Caco-2 (cell line): ENCODE measurements at regions not wholly inside any gene's neighbourhood (a gene's known extent, or its start where the extent isn't known, plus 50 kb on each side); places are given as distances from the start of the nearest gene placed in this dataset.

ENCODE experiments used
- BruUV-seq: library from RNA; stranded (reverse); fragments of 400-500 nt; replicated peaks from 2 replicates; lab custom pipeline; 2021; lab: Mats Ljungman, UMichigan
- CTCF ChIA-PET: fragments of 300-600 bp; sonication (Branson Sonifier 250); formaldehyde crosslinking; loops from one replicate; lab custom pipeline; 2022; ENCODE audit warnings: antibody characterized with exemption; lab: Charles Lee
- POLR2A ChIA-PET: fragments of 300-600 bp; sonication (Branson Sonifier 250); formaldehyde crosslinking; loops from one replicate; lab custom pipeline; 2022; ENCODE audit warnings: antibody characterized with exemption; lab: Charles Lee
- DNase-seq, 2 experiments: peaks; one replicate each; pipeline versions ENCODE4 v3.0.0 to v3.0.0-alpha.2; 2020 to 2022
- H3K27me3 ChIP-seq: replicated peaks from 2 replicates; pipeline ENCODE4 v1.6.0; 2011; ENCODE audit warnings: low read length; ENCODE audit not compliant: control insufficient read depth, insufficient read depth
- H3K36me3 ChIP-seq: 2 replicates; pipeline ENCODE4 v1.5.1; 2011; ENCODE audit warnings: low read length; ENCODE audit not compliant: control insufficient read depth, insufficient read depth
- H3K4me1 ChIP-seq: fragments of 250-450 bp; sonication (Bioruptor Pico); 2 replicates; pipeline ENCODE4 v1.5.1; 2020; ENCODE audit warnings: mild to moderate bottlenecking
- H3K4me3 ChIP-seq: 2 replicates; pipeline ENCODE4 v1.5.1; 2011; ENCODE audit warnings: low read depth, mild to moderate bottlenecking, control low read depth, low read length
- H3K9me3 ChIP-seq: fragments of 250-450 bp; sonication (Bioruptor Pico); 2 replicates; pipeline ENCODE4 v1.5.1; 2020; ENCODE audit warnings: mild to moderate bottlenecking, moderate library complexity
- H3K27ac Mint-ChIP-seq: one replicate; pipeline ENCODE4 v1.8.0; 2022; ENCODE audit warnings: mixed read lengths; ENCODE audit not compliant: unreplicated experiment
- H3K27me3 Mint-ChIP-seq: one replicate; pipeline ENCODE4 v1.8.0; 2022; ENCODE audit warnings: mixed read lengths; ENCODE audit not compliant: insufficient read depth, unreplicated experiment
- H3K36me3 Mint-ChIP-seq: one replicate; pipeline ENCODE4 v1.8.0; 2022; ENCODE audit warnings: mild to moderate bottlenecking, mixed read lengths; ENCODE audit not compliant: insufficient read depth, unreplicated experiment
- H3K4me1 Mint-ChIP-seq: one replicate; pipeline ENCODE4 v1.8.0; 2022; ENCODE audit warnings: low read depth, mixed read lengths; ENCODE audit not compliant: unreplicated experiment
- H3K4me3 Mint-ChIP-seq: one replicate; pipeline ENCODE4 v1.8.0; 2022; ENCODE audit warnings: mild to moderate bottlenecking, moderate library complexity, mixed read lengths; ENCODE audit not compliant: unreplicated experiment
- H3K9me3 Mint-ChIP-seq: one replicate; pipeline ENCODE4 v1.8.0; 2022; ENCODE audit warnings: mixed read lengths; ENCODE audit not compliant: unreplicated experiment
- intact Hi-C: fragments of 100-400 bp; cut with micrococcal nuclease; formaldehyde crosslinking; loops from one replicate; pipeline ENCODE4 v1.10.0; 2022; ENCODE audit not compliant: unreplicated experiment
- TF ChIP-seq, protein P1 (sequence below), 2 experiments: fragments of 200-600 bp in 1 of 2; IDR thresholded peaks; 1 replicate in 1 of 2; 2 replicates in 1 of 2; pipeline versions ENCODE4 v1.5.1 to v1.8.0; 2011 to 2022; ENCODE audit warnings: antibody characterized with exemption in 1 of 2, control low read depth in 1 of 2, inconsistent platforms in 1 of 2, low read depth in 1 of 2, low read length in 1 of 2, mild to moderate bottlenecking in 1 of 2, moderate library complexity in 1 of 2; ENCODE audit not compliant: insufficient read depth in 1 of 2, severe bottlenecking in 1 of 2, unreplicated experiment in 1 of 2

DNA sequence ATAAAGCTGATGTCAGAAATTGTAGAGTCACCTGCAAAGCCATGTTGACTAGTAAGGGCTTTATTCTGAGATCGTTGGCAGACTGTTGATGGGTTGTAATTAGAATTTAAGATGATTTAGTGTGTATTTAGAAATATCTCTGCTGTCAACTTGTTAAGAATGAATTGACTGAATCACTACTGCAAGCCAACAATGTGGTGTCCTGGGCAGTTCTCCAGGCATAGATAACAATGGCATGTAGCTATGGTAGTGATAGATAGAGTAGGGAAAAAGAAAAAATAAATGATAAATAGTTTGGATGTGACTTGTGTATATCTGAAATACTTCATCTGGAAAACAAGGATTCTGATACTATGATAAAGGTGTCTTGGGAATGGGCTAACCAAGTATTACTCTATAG lies 640.2 kb downstream of the ARL4A start:
- TF ChIP-seq, protein P1, sequence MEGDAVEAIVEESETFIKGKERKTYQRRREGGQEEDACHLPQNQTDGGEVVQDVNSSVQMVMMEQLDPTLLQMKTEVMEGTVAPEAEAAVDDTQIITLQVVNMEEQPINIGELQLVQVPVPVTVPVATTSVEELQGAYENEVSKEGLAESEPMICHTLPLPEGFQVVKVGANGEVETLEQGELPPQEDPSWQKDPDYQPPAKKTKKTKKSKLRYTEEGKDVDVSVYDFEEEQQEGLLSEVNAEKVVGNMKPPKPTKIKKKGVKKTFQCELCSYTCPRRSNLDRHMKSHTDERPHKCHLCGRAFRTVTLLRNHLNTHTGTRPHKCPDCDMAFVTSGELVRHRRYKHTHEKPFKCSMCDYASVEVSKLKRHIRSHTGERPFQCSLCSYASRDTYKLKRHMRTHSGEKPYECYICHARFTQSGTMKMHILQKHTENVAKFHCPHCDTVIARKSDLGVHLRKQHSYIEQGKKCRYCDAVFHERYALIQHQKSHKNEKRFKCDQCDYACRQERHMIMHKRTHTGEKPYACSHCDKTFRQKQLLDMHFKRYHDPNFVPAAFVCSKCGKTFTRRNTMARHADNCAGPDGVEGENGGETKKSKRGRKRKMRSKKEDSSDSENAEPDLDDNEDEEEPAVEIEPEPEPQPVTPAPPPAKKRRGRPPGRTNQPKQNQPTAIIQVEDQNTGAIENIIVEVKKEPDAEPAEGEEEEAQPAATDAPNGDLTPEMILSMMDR (IDR thresholded peaks at IDR 0.05; ENCODE audit: insufficient read depth in 1 of 2, low read depth in 1 of 2, low read length in 1 of 2, severe bottlenecking in 1 of 2, unreplicated experiment in 1 of 2): no peak
- Mint-ChIP-seq H3K9me3 (no peaks in the 10 kb centered on the region), H3K27me3 (no peaks in the 10 kb centered on the region), H3K4me3 (no peak overlapping the region), H3K27ac (no peak overlapping the region), H3K36me3 (no peaks in the 10 kb centered on the region), H3K4me1 (no peaks in the 10 kb centered on the region)
- Histone ChIP-seq H3K9me3 (no peaks in the 10 kb centered on the region), H3K36me3 (no peaks in the 10 kb centered on the region), H3K4me3 (no peak overlapping the region), H3K27me3 (no peaks in the 10 kb centered on the region), H3K4me1 (no peaks in the 10 kb centered on the region)
- no TSS peak for BruUV-seq
- intact Hi-C loops: no loop called here
- no peak for DNase-seq
- ChIA-PET POLR2A (no interaction called here), CTCF (no interaction called here)

DNA sequence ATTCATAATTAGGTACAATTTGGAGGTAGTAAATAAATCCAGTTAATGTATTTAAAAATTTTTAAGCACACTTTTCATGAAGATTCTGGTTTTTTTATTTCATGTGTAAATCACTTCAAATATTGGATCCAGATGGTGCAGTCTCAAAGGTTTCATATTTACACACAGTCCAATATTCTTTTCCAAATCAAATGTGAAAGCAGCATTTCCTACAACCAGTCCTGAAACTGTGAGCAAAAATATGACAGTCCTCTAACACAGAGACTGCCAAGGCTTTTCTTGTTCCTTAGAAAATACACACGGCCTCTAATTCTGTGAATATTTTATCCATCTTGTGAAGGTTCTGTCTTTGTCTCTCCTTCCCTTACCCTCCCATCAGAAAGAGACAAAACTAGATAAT lies 645.9 kb downstream of the ARL4A start:
- H3K9me3 ChIP-seq: no peaks in the 10 kb centered on the region
- H3K9me3 Mint-ChIP-seq: no peaks in the 10 kb centered on the region
- no peaks in the 10 kb centered on the region for H3K4me1 Mint-ChIP-seq
- CTCF ChIA-PET: no interaction called here
- no peak for DNase-seq
- intact Hi-C loops: no loop called here
- no TSS peak for BruUV-seq
- H3K27me3 ChIP-seq: no peaks in the 10 kb centered on the region
- TF ChIP-seq, protein P1 (IDR thresholded peaks at IDR 0.05; ENCODE audit: insufficient read depth in 1 of 2, low read depth in 1 of 2, low read length in 1 of 2, severe bottlenecking in 1 of 2, unreplicated experiment in 1 of 2): no peak
- H3K27me3 Mint-ChIP-seq: no peaks in the 10 kb centered on the region
- no peaks in the 10 kb centered on the region for H3K4me1 ChIP-seq
- no peaks in the 10 kb centered on the region for H3K36me3 ChIP-seq
- H3K36me3 Mint-ChIP-seq: no peaks in the 10 kb centered on the region
- H3K4me3 Mint-ChIP-seq: no peak overlapping the region
- POLR2A ChIA-PET: no interaction called here
- no peak overlapping the region for H3K27ac Mint-ChIP-seq
- no peak overlapping the region for H3K4me3 ChIP-seq

DNA sequence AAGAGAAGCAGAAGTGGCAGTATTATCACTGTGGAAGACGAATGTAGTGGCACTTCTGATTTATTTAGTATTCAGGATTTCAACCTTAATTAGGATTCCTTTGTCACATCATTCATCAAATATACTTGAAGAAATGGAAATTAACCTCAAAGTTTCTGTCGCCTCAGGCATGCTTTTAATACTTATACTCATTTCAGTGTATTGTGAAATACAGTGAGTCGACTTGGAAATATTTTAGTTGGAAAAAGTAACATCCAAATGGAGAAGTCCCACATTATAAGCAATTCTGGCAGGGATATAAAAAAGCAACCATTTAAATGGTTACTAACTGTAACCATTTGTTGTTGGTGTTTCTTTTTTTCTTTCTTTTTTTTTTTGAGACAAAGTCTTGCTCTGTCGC lies 648.8 kb downstream of the ARL4A start:
- Histone ChIP-seq H3K36me3 (no peaks in the 10 kb centered on the region), H3K4me3 (no peak overlapping the region), H3K27me3 (no peaks in the 10 kb centered on the region), H3K9me3 (no peaks in the 10 kb centered on the region), H3K4me1 (no peaks in the 10 kb centered on the region)
- no peaks in the 10 kb centered on the region for H3K27me3 Mint-ChIP-seq
- H3K4me1 Mint-ChIP-seq: no peaks in the 10 kb centered on the region
- ChIA-PET POLR2A (no interaction called here), CTCF (no interaction called here)
- no TSS peak for BruUV-seq
- no peak overlapping the region for H3K27ac Mint-ChIP-seq
- H3K4me3 Mint-ChIP-seq: no peak overlapping the region
- no peaks in the 10 kb centered on the region for H3K9me3 Mint-ChIP-seq
- DNase-seq: no peak
- intact Hi-C loops: no loop called here
- TF ChIP-seq, protein P1 (IDR thresholded peaks at IDR 0.05; ENCODE audit: insufficient read depth in 1 of 2, low read depth in 1 of 2, low read length in 1 of 2, severe bottlenecking in 1 of 2, unreplicated experiment in 1 of 2): no peak
- H3K36me3 Mint-ChIP-seq: no peaks in the 10 kb centered on the region
